GM12892 (cell line): ENCODE measurements at regions not wholly inside any gene's neighbourhood (a gene's known extent, or its start where the extent isn't known, plus 50 kb on each side); places are given as distances from the start of the nearest gene placed in this dataset.

ENCODE experiments used
- POLR2A ChIP-seq: IDR thresholded peaks from 2 replicates; pipeline ENCODE4 v1.6.1; 2011; ENCODE audit warnings: low read depth, low read length, control low read depth
- POLR2AphosphoS5 ChIP-seq: IDR thresholded peaks from 2 replicates; pipeline ENCODE4 v1.6.1; 2011; ENCODE audit warnings: low read depth, low read length, control low read depth

GRCh38 chr6:137305691-137306090 is 86.5 kb upstream of the IFNGR1 start:
- TF ChIP-seq POLR2A, result no peak
- no peak for TF ChIP-seq POLR2AphosphoS5
